LNCaP clone FGC (cell line): ENCODE measurements at regions not wholly inside any gene's neighbourhood (a gene's known extent, or its start where the extent isn't known, plus 50 kb on each side); places are given as distances from the start of the nearest gene placed in this dataset.
A peak's percentile ranks its signal among the peaks of the same experiment; 100 is the strongest.

Experiments used
- DNase-seq: peaks from one replicate; pipeline ENCODE4 v3.0.0-alpha.2; 2011; ENCODE audit warnings: low read depth
- H3K4me3 ChIP-seq: 2 replicates; pipeline ENCODE4 v1.5.1; 2011; ENCODE audit warnings: mild to moderate bottlenecking, low read depth, low read length, control low read depth
- TF ChIP-seq, protein P1 (sequence below): IDR thresholded peaks from 2 replicates; pipeline ENCODE4 v1.5.1; 2012; ENCODE audit warnings: mild to moderate bottlenecking; ENCODE audit not compliant: control insufficient read depth, insufficient read depth; ENCODE audit errors: extremely low read depth

DNA sequence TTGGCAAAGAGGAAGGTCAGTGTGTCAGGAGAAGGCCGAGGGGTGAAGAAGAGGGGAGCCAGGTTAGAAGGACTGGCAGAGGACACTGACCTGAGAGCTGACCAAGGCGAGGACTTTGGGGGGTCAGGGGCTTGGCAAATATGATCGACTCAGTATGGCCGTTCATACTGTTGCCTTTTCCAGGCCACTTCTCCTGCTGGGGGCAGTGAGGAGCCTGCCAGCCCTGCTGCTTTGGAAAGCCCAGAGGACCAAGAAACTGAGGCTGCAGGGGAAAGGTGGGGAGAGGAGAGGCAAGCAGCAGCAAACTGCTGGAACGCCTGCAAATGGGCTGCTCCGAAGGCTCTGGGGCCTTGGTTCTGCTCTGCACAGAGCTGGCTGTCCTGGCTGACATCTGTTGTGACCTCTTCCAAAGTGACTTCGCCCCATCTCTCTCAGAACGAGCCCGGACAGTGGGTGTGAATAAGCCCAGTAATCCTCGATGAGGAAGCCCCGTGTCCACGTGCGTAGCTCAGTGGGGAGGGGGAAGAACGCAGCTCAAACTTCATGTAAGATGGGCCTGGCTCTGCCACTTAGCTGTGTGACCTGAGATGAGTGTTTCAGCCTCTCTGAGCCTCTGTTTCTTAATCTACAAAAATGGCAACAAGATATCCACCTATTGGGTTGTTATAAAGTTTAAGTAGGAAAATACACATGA lies 111.3 kb downstream of the SALL1 start:
- TF ChIP-seq, protein P1, sequence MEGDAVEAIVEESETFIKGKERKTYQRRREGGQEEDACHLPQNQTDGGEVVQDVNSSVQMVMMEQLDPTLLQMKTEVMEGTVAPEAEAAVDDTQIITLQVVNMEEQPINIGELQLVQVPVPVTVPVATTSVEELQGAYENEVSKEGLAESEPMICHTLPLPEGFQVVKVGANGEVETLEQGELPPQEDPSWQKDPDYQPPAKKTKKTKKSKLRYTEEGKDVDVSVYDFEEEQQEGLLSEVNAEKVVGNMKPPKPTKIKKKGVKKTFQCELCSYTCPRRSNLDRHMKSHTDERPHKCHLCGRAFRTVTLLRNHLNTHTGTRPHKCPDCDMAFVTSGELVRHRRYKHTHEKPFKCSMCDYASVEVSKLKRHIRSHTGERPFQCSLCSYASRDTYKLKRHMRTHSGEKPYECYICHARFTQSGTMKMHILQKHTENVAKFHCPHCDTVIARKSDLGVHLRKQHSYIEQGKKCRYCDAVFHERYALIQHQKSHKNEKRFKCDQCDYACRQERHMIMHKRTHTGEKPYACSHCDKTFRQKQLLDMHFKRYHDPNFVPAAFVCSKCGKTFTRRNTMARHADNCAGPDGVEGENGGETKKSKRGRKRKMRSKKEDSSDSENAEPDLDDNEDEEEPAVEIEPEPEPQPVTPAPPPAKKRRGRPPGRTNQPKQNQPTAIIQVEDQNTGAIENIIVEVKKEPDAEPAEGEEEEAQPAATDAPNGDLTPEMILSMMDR: no peak
- no peak overlapping the region for H3K4me3 ChIP-seq
- no peak for DNase-seq

DNA sequence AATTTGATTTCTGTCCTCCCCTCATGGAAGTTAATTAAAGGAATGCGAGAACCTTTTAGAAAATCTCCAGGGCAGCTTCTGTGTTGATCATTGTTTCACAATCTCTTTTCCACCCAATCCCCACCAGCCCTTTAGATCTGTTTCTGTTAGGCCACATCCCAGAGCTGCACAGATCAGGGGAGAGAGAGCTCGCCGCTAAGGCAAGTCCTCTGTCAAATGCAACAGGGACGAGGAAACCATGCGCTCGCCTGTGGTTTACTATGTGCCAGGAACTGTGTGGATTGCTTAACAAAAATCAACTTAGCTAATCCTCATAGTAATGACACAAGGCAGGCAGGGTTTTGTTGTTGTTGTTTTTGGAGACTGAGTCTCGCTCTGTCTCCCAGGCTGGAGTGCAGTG lies 115.4 kb downstream of the SALL1 start:
- no peak overlapping the region for H3K4me3 ChIP-seq
- DNase-seq: no peak
- TF ChIP-seq, protein P1: no peak

DNA sequence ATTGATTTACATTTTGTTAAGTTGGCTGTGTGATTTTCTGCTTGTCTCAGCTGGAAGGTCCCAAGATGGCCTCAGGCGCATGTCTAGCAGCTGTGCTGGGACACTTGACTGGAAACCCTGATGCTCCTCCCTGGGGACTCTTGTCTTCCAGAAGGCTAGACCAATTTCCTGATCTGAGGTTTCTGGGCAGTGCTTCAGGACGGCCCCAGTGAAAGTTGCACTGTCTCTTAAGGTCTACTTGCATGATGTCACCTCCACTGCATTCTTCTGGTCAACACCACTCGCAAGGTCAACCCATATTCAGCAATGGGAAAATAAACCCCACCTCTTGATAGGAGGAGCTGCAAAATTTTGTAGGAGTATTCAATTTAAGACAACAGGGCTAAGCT lies 116.0 kb downstream of the SALL1 start:
- TF ChIP-seq, protein P1: no peak
- DNase-seq: no peak

DNA sequence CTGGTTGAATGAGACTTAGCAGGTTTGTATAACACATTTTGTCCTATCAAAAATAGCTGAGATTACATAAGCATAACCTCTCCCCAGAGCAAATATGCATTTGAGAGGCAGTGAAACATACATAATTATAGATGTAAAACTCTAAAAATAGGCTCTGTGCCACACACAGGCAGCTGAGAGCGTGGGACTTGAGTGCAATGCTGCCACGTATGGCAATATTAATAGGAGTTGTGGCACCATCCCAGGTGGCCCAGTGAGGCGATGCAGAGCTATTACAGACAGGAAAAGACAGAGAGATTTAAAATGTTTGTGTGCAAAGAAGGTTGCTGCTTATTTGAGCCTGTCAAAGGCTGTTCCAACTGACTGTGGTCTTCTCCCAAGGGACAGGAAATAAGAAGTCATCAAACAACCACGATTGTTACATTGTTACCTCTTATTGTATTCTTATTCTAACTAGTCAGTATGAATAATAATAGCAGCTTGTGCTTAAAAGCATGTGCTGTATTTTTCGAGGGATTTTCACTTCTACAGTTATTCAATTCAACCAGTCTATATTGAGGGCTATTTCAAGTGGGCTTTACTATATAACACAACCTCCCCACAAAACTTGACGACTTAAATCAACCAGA lies 116.5 kb downstream of the SALL1 start:
- no peak overlapping the region for H3K4me3 ChIP-seq
- DNase-seq: no peak
- TF ChIP-seq, protein P1: no peak

More for the DNA sequence above, 116.0 kb downstream of the SALL1 start:
- no peak overlapping the region for H3K4me3 ChIP-seq

DNA sequence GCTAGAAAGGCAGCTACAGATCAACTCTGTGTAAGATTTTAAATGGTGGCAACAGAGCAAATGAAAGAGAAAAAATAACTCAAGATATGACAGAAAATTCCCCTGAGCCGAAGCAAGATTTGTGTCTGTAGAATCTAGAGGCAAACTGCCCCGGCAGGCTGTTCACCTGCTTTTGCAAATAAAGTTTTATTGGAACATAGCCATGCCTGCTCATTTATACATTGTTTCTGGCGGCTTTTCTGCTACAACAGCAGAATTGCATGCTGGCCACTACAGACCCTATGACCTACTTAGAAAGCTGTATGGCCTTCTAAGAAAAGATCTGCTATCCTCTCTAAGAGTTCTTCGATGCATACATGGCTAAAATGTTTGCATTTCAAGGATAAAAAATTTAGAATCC lies 119.5 kb downstream of the SALL1 start:
- TF ChIP-seq, protein P1: no peak
- DNase-seq: peak; percentile 7
- no peak overlapping the region for H3K4me3 ChIP-seq

DNA sequence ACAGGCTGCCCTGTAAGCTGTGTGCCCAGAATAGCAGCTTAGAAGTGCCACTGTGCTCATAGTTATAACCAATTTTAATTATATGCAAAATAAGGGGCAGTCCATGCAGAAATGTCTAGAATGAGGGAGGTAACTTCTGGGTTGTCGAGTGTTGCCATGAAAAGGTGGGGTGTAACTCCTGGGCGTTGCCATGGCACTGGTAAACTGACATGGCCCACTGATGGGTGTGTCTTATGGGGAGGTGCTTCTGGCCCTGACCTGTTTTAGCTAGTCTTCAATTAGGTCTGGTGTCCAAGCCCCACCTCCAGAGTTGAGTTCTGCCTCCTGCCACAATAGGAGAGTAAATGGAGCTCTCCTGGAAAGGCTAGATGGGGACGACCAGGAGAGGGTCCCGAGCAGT lies 120.6 kb downstream of the SALL1 start:
- DNase-seq: no peak
- TF ChIP-seq, protein P1: no peak
- H3K4me3 ChIP-seq: no peak overlapping the region
